IMR-90 (cell line): ENCODE measurements at regions not wholly inside any gene's neighbourhood (a gene's known extent, or its start where the extent isn't known, plus 50 kb on each side); places are given as distances from the start of the nearest gene placed in this dataset.

Experiments used
- ATAC-seq: fragments of 200-7000 bp; cut with Tn5 transposase; 2 replicates; pipeline ENCODE4 v1.9.1; 2020; ENCODE audit warnings: low read depth, mild to moderate bottlenecking, moderate library complexity
- BruUV-seq: library from RNA; stranded (reverse); fragments of 400-500 nt; replicated peaks from 2 replicates; lab custom pipeline; 2021; lab: Mats Ljungman, UMichigan
- CTCF ChIA-PET: fragments of 300-600 bp; formaldehyde crosslinking; extraction: SDS; loops from one replicate; lab custom pipeline; 2021; ENCODE audit warnings: antibody characterized with exemption; lab: Yijun Ruan, JAX
- POLR2A ChIA-PET: fragments of 300-600 bp; sonication (Branson Sonifier 250); formaldehyde crosslinking; loops from one replicate; lab custom pipeline; 2022; ENCODE audit warnings: antibody characterized with exemption; ENCODE audit not compliant: unreplicated experiment; lab: Charles Lee
- DNase-seq: peaks from one replicate; pipeline ENCODE4 v3.0.0; 2013
- H2AFZ ChIP-seq: replicated peaks from 2 replicates; pipeline ENCODE3; 2013; ENCODE audit warnings: low read length, mild to moderate bottlenecking; ENCODE audit not compliant: poor library complexity
- H2AK5ac ChIP-seq: 2 replicates; pipeline ENCODE4 v1.6.1; 2013; ENCODE audit warnings: low read depth, low read length, inconsistent platforms
- H2AK9ac ChIP-seq: replicated peaks from 2 replicates; pipeline ENCODE3; 2013; ENCODE audit warnings: mild to moderate bottlenecking, low read depth, low read length, moderate library complexity; ENCODE audit not compliant: poor library complexity
- H2BK120ac ChIP-seq: 2 replicates; pipeline ENCODE4 v1.6.1; 2013; ENCODE audit warnings: low read depth, low read length, inconsistent platforms
- H2BK15ac ChIP-seq: 3 replicates; pipeline ENCODE4 v1.6.1; 2013; ENCODE audit warnings: low read depth, low read length, inconsistent platforms
- H2BK20ac ChIP-seq: 2 replicates; pipeline ENCODE4 v1.6.1; 2013; ENCODE audit warnings: low read depth, mild to moderate bottlenecking, inconsistent platforms, low read length, moderate library complexity
- H2BK5ac ChIP-seq: 2 replicates; pipeline ENCODE4 v1.6.1; 2013; ENCODE audit warnings: mild to moderate bottlenecking, low read depth, low read length, inconsistent platforms; ENCODE audit not compliant: poor library complexity, severe bottlenecking
- H3K14ac ChIP-seq: replicated peaks from 2 replicates; pipeline ENCODE4 v1.6.1; 2013; ENCODE audit warnings: low read depth, low read length, inconsistent platforms
- H3K18ac ChIP-seq: 2 replicates; pipeline ENCODE4 v1.6.1; 2013; ENCODE audit warnings: low read depth, low read length, control low read depth
- H3K23ac ChIP-seq: 2 replicates; pipeline ENCODE4 v1.6.1; 2013; ENCODE audit warnings: low read depth, low read length, inconsistent platforms
- H3K27ac ChIP-seq: 2 replicates; pipeline ENCODE4 v1.5.1; 2013; ENCODE audit warnings: mild to moderate bottlenecking, control low read depth, low read length; ENCODE audit not compliant: insufficient read depth
- H3K27me3 ChIP-seq: 2 replicates; pipeline ENCODE4 v1.6.1; 2013; ENCODE audit warnings: low read length; ENCODE audit not compliant: control insufficient read depth, insufficient read depth
- H3K36me3 ChIP-seq: 2 replicates; pipeline ENCODE4 v1.6.1; 2013; ENCODE audit warnings: low read length, mixed read lengths; ENCODE audit not compliant: control insufficient read depth, insufficient read depth
- H3K4ac ChIP-seq: 2 replicates; pipeline ENCODE4 v1.6.1; 2013; ENCODE audit warnings: low read depth, low read length, inconsistent platforms
- H3K4me1 ChIP-seq: 2 replicates; pipeline ENCODE4 v1.6.1; 2013; ENCODE audit warnings: low read length, mixed read lengths; ENCODE audit not compliant: control insufficient read depth, insufficient read depth
- H3K4me2 ChIP-seq: 2 replicates; pipeline ENCODE4 v1.6.1; 2013; ENCODE audit warnings: low read depth, mild to moderate bottlenecking, control low read depth, low read length, moderate library complexity
- H3K4me3 ChIP-seq: 2 replicates; pipeline ENCODE4 v1.5.1; 2013; ENCODE audit warnings: low read depth, mild to moderate bottlenecking, control low read depth, low read length, moderate library complexity; ENCODE audit not compliant: insufficient read depth
- H3K56ac ChIP-seq: 2 replicates; pipeline ENCODE4 v1.6.1; 2013; ENCODE audit warnings: low read length, inconsistent platforms; ENCODE audit not compliant: insufficient read depth; ENCODE audit errors: extremely low read depth
- H3K79me1 ChIP-seq, 2 experiments: 2 replicates each; pipeline ENCODE4 v1.6.1; 2013; ENCODE audit warnings: low read length in 2 of 2, inconsistent platforms in 1 of 2, low read depth in 1 of 2
- H3K9ac ChIP-seq: 2 replicates; pipeline ENCODE4 v1.6.1; 2013; ENCODE audit warnings: low read depth, low read length, control low read depth
- H3K9me1 ChIP-seq: 2 replicates; pipeline ENCODE4 v1.6.1; 2013; ENCODE audit warnings: low read length, inconsistent platforms; ENCODE audit not compliant: insufficient read depth
- H3K9me3 ChIP-seq: 2 replicates; pipeline ENCODE4 v1.6.1; 2013; ENCODE audit warnings: low read length; ENCODE audit not compliant: control insufficient read depth, insufficient read depth
- H4K20me1 ChIP-seq: 2 replicates; pipeline ENCODE4 v1.6.1; 2013; ENCODE audit warnings: low read length, inconsistent platforms; ENCODE audit not compliant: insufficient read depth
- H4K5ac ChIP-seq: 2 replicates; pipeline ENCODE4 v1.6.1; 2013; ENCODE audit warnings: mild to moderate bottlenecking, low read depth, low read length, control low read depth
- H4K8ac ChIP-seq, 2 experiments: 2 replicates each; pipeline ENCODE4 v1.6.1; 2013; ENCODE audit warnings: low read depth in 2 of 2, low read length in 2 of 2, control low read depth in 1 of 2, inconsistent platforms in 1 of 2
- H4K91ac ChIP-seq: 2 replicates; pipeline ENCODE4 v1.6.1; 2013; ENCODE audit warnings: low read depth, low read length, inconsistent platforms; ENCODE audit not compliant: insufficient read depth
- BHLHE40 ChIP-seq: fragments of 150-350 bp; IDR thresholded peaks from 2 replicates; pipeline ENCODE4 v1.6.1; 2016; ENCODE audit warnings: mild to moderate bottlenecking, low read depth, low read length
- CEBPB ChIP-seq: IDR thresholded peaks from 2 replicates; pipeline ENCODE4 v1.6.1; 2012; ENCODE audit warnings: low read depth, low read length, improper control_type of control experiment
- CHD1 ChIP-seq: IDR thresholded peaks from 2 replicates; pipeline ENCODE4 v1.6.1; 2012; ENCODE audit warnings: low read depth, low read length, improper control_type of control experiment
- FOS ChIP-seq: fragments of 150-350 bp; IDR thresholded peaks from 2 replicates; pipeline ENCODE4 v1.6.1; 2016; ENCODE audit warnings: low read depth, low read length
- MAFK ChIP-seq: IDR thresholded peaks from 2 replicates; pipeline ENCODE4 v1.6.1; 2012; ENCODE audit warnings: low read depth, low read length, improper control_type of control experiment
- MAZ ChIP-seq: IDR thresholded peaks from 2 replicates; pipeline ENCODE4 v1.6.1; 2012; ENCODE audit warnings: low read depth, mild to moderate bottlenecking, low read length, improper control_type of control experiment, moderate library complexity, borderline replicate concordance
- MXI1 ChIP-seq: IDR thresholded peaks from 2 replicates; pipeline ENCODE4 v1.6.1; 2012; ENCODE audit warnings: low read depth, mild to moderate bottlenecking, low read length, moderate library complexity, borderline replicate concordance
- NFE2L2 ChIP-seq: fragments of 150-350 bp; IDR thresholded peaks from 2 replicates; pipeline ENCODE4 v1.6.1; 2016; ENCODE audit warnings: low read depth, mild to moderate bottlenecking, low read length
- POLR2A ChIP-seq: IDR thresholded peaks from 2 replicates; pipeline ENCODE4 v1.6.1; 2012; ENCODE audit warnings: mild to moderate bottlenecking, low read depth, low read length
- RAD21 ChIP-seq: IDR thresholded peaks from 2 replicates; pipeline ENCODE4 v1.6.1; 2012; ENCODE audit warnings: low read length, improper control_type of control experiment
- RFX5 ChIP-seq: IDR thresholded peaks from 2 replicates; pipeline ENCODE4 v1.8.0; 2012; ENCODE audit warnings: low read depth, mild to moderate bottlenecking, low read length, moderate library complexity
- SMC3 ChIP-seq: fragments of 150-350 bp; IDR thresholded peaks from 2 replicates; pipeline ENCODE4 v1.6.1; 2016; ENCODE audit warnings: low read depth, mild to moderate bottlenecking, antibody characterized with exemption, low read length, moderate library complexity
- WGBS, 2 experiments: methylation state at CpG; one replicate each; pipeline versions ENCODE4 v1.1.5 to v1.1.7; 2013; ENCODE audit warnings: missing lambda C conversion rate in 2 of 2; ENCODE audit not compliant: insufficient read length in 1 of 2; ENCODE audit errors: extremely low coverage in 2 of 2; 5-methylcytosine and 5-hydroxymethylcytosine counted together
- dilution Hi-C: fragments of 300-500 bp; cut with HindIII; formaldehyde crosslinking; loops from one replicate; pipeline ENCODE4 v1.14.3; 2018; ENCODE audit warnings: low sequenced_read_pairs; ENCODE audit not compliant: unreplicated experiment
- in situ Hi-C: fragments of 300-500 bp; cut with MboI; formaldehyde crosslinking; loops from 3 replicates; pipeline ENCODE4 v1.14.3; 2019; ENCODE audit warnings: low sequenced_read_pairs, inconsistent platforms, mixed read lengths
- intact Hi-C: fragments of 100-400 bp; cut with micrococcal nuclease; formaldehyde crosslinking; loops from 2 replicates; pipeline ENCODE4 v1.10.0; 2022
- TF ChIP-seq, protein P1 (sequence below): fragments of 150-350 bp; IDR thresholded peaks from 2 replicates; pipeline ENCODE4 v1.6.1; 2017; ENCODE audit warnings: mild to moderate bottlenecking, antibody characterized with exemption, low read length, low read depth
- TF ChIP-seq, protein P2 (sequence below): fragments of 150-350 bp; IDR thresholded peaks from 2 replicates; pipeline ENCODE4 v1.6.1; 2016; ENCODE audit warnings: low read depth, mild to moderate bottlenecking, low read length, moderate library complexity, borderline replicate concordance
- TF ChIP-seq, protein P3 (sequence below): conservative IDR thresholded peaks from 2 replicates; pipeline ENCODE4 v1.5.1; 2012; ENCODE audit warnings: mild to moderate bottlenecking, low read depth, low read length, improper control_type of control experiment

DNA sequence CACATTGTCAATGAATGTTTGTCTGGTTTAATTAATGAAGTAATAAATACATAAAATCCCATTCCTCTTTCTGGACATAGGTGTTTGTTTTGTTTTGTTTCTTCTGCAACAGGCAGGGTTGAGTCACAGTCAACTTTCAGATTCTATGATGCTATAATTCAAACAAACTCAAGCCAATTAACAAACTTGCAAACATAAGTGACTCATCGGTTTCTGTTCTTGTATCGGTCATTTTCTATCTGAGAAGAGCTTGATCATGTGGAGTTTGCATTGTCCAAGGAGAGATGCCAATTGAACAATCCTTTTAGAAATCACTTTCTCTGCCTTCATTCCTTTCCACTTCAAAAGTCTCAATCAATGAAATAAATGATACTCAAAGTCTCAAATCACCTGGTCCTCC lies 294.2 kb upstream of the C16orf82 start:
- intact Hi-C loops (no loop called here), dilution Hi-C loops (no loop called here), in situ Hi-C loops (no loop called here)
- no TSS peak for BruUV-seq
- no peak overlapping the region for H3K23ac ChIP-seq
- no peak overlapping the region for H3K4me3 ChIP-seq
- H2BK120ac ChIP-seq: no peak overlapping the region
- no peak overlapping the region for H4K91ac ChIP-seq
- TF ChIP-seq BHLHE40 (no peak), MXI1 (no peak), RFX5 (no peak), RAD21 (no peak), MAZ (no peak), CEBPB (no peak), FOS (no peak), CHD1 (no peak), MAFK (no peak), POLR2A (no peak), SMC3 (no peak), NFE2L2 (no peak)
- TF ChIP-seq, protein P1, sequence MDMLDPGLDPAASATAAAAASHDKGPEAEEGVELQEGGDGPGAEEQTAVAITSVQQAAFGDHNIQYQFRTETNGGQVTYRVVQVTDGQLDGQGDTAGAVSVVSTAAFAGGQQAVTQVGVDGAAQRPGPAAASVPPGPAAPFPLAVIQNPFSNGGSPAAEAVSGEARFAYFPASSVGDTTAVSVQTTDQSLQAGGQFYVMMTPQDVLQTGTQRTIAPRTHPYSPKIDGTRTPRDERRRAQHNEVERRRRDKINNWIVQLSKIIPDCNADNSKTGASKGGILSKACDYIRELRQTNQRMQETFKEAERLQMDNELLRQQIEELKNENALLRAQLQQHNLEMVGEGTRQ: no peak
- TF ChIP-seq, protein P2, sequence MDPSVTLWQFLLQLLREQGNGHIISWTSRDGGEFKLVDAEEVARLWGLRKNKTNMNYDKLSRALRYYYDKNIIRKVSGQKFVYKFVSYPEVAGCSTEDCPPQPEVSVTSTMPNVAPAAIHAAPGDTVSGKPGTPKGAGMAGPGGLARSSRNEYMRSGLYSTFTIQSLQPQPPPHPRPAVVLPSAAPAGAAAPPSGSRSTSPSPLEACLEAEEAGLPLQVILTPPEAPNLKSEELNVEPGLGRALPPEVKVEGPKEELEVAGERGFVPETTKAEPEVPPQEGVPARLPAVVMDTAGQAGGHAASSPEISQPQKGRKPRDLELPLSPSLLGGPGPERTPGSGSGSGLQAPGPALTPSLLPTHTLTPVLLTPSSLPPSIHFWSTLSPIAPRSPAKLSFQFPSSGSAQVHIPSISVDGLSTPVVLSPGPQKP: no peak
- TF ChIP-seq, protein P3, sequence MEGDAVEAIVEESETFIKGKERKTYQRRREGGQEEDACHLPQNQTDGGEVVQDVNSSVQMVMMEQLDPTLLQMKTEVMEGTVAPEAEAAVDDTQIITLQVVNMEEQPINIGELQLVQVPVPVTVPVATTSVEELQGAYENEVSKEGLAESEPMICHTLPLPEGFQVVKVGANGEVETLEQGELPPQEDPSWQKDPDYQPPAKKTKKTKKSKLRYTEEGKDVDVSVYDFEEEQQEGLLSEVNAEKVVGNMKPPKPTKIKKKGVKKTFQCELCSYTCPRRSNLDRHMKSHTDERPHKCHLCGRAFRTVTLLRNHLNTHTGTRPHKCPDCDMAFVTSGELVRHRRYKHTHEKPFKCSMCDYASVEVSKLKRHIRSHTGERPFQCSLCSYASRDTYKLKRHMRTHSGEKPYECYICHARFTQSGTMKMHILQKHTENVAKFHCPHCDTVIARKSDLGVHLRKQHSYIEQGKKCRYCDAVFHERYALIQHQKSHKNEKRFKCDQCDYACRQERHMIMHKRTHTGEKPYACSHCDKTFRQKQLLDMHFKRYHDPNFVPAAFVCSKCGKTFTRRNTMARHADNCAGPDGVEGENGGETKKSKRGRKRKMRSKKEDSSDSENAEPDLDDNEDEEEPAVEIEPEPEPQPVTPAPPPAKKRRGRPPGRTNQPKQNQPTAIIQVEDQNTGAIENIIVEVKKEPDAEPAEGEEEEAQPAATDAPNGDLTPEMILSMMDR: no peak
- H4K5ac ChIP-seq: no peak overlapping the region
- no peaks in the 10 kb centered on the region for H3K4me1 ChIP-seq
- H3K36me3 ChIP-seq: no peaks in the 10 kb centered on the region
- no peak overlapping the region for H3K18ac ChIP-seq
- ChIA-PET CTCF (no interaction called here), POLR2A (no interaction called here)
- whole genome bisulfite sequencing, 2 experiments: no CpG with 5 or more reads among the region's 2 CpGs
- H3K56ac ChIP-seq: no peak overlapping the region
- H2AK5ac ChIP-seq: no peak overlapping the region
- no peak overlapping the region for H3K4me2 ChIP-seq
- no peak for ATAC-seq
- H3K9ac ChIP-seq: no peak overlapping the region
- no peak overlapping the region for H2BK20ac ChIP-seq
- H2BK5ac ChIP-seq: no peak overlapping the region
- no peaks in the 10 kb centered on the region for H3K9me3 ChIP-seq
- no peaks in the 10 kb centered on the region for H3K79me1 ChIP-seq
- no peak overlapping the region for H2BK15ac ChIP-seq
- no peak overlapping the region for H3K14ac ChIP-seq
- H3K27ac ChIP-seq: no peak overlapping the region
- H4K20me1 ChIP-seq: no peaks in the 10 kb centered on the region
- no peak for DNase-seq
- H3K27me3 ChIP-seq: no peaks in the 10 kb centered on the region
- H3K9me1 ChIP-seq: no peaks in the 10 kb centered on the region
- H2AFZ ChIP-seq: no peak overlapping the region
- no peak overlapping the region for H4K8ac ChIP-seq
- no peak overlapping the region for H2AK9ac ChIP-seq
- H3K4ac ChIP-seq: no peak overlapping the region
